ENCODE measurements at regions not wholly inside any gene's neighbourhood (a gene's known extent, or its start where the extent isn't known, plus 50 kb on each side); places are given as distances from the start of the nearest gene placed in this dataset.

- TF ChIP-seq, protein P1, sequence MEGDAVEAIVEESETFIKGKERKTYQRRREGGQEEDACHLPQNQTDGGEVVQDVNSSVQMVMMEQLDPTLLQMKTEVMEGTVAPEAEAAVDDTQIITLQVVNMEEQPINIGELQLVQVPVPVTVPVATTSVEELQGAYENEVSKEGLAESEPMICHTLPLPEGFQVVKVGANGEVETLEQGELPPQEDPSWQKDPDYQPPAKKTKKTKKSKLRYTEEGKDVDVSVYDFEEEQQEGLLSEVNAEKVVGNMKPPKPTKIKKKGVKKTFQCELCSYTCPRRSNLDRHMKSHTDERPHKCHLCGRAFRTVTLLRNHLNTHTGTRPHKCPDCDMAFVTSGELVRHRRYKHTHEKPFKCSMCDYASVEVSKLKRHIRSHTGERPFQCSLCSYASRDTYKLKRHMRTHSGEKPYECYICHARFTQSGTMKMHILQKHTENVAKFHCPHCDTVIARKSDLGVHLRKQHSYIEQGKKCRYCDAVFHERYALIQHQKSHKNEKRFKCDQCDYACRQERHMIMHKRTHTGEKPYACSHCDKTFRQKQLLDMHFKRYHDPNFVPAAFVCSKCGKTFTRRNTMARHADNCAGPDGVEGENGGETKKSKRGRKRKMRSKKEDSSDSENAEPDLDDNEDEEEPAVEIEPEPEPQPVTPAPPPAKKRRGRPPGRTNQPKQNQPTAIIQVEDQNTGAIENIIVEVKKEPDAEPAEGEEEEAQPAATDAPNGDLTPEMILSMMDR (IDR thresholded peaks at IDR 0.05) = no peak
- no peak for TF ChIP-seq POLR2A (IDR thresholded peaks at IDR 0.05)
Measured at GRCh38 chr2:237161189-237161588, 75.5 kb downstream of the COPS8 start.
